Endothelial cell of hepatic sinusoid (primary cell): ENCODE measurements at regions not wholly inside any gene's neighbourhood (a gene's known extent, or its start where the extent isn't known, plus 50 kb on each side); places are given as distances from the start of the nearest gene placed in this dataset.
"Not testable (repeated sequence)": the region's sequence is repeated elsewhere in the genome, so short reads cannot be mapped to it uniquely, and the experiment has no call there.

ENCODE experiments used
- in situ Hi-C: cut with HindIII; loops from 2 replicates; pipeline ENCODE4 v1.10.0; 2017; ENCODE audit warnings: low sequenced_read_pairs

DNA sequence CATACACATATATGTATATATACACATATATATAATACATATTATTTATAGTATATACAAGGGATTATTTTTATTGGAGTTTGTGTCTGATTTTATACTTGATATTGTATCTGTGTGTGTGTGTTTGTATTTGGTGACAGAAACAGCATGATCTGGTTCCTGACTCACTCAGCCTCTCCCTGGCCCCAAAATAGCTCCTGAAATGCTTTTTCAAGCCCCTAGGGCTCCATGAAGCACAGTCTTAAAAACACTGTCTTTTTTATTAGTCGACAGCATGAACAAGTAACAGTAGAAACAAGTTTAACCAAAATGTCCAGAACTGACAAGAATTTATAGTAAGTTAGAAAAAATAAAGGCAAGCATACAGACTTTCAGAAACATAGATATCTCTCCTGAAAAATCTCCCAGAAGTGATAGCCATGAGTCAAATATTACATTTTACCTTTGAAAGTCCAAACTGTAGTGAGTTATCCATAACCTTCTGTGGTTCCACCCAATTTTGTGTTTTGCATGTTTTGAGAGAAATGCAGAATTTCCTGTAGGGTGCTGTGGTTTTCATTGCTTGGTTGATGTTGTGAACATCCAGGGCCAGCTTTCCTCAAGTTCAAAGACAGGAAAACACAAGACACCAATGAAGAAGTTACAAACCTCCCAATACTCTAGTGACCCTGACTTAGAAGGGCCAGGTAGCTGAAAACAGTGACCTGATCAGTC, 98.5 kb upstream of the CCDC80 start:
- in situ Hi-C loops = loop anchor here (25.0 kb wide), 1 partner anchor 248 kb away; the partner anchor contains the start of genes CD200R1 and GTPBP8

DNA sequence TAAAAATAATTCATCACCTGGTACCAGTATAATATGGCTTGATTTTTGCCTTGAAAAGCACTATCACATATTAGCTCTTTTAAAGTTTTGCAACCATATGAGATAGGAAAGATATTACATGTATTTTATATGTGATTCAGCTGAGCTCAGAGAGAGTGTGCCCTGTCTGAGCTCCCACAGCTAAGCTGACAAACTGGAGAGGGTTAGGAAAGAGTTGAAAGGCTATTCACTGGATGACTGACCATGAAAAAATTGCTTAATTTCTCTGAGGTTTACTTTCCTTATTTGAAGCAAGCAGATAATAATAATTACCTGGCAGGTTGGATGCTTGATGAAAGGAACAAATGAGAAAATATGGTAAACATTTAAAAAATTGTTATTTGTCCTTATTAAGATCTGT, 97.4 kb upstream of the CCDC80 start:
- in situ Hi-C loops = loop anchor here (25.0 kb wide), 1 partner anchor 249 kb away; the partner anchor contains the start of genes CD200R1 and GTPBP8

DNA sequence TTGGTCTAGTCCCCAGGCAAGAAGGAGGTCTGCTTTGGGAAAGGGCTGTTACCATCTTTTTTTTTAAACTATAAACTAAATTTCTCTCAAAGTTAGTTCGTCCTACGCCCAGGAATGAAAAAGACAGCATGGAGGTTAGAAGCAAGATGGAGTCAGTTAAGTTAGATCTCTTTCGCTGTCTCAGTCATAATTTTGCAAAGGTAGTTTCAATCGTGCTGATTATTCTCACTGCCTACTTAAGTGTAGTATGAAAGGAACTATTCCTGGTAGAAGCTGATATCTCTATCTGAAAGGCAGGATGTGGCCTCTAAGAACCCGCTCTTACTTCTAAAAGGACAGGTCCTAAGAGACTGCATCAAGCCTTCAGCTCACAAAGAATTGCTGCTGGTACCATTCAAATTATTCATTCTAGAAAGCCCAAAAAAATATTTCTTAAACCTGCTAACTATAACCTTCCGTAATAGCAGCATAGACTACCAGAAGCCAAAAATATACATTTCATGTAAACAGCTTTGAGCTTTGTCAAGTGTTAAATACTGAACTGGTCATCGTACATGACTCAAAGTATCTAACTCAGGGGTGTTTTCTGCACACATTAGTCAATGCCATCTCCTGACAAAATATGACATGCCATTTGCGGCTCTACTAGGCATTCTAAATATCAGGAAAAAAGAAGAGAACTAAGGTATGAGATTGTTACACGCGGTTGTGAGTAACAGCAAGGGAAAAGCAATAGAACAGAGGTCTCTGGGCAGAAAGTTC, 96.0 kb upstream of the CCDC80 start:
- in situ Hi-C loops = loop anchor here (25.0 kb wide), 1 partner anchor 250 kb away; the partner anchor contains the start of genes CD200R1 and GTPBP8

DNA sequence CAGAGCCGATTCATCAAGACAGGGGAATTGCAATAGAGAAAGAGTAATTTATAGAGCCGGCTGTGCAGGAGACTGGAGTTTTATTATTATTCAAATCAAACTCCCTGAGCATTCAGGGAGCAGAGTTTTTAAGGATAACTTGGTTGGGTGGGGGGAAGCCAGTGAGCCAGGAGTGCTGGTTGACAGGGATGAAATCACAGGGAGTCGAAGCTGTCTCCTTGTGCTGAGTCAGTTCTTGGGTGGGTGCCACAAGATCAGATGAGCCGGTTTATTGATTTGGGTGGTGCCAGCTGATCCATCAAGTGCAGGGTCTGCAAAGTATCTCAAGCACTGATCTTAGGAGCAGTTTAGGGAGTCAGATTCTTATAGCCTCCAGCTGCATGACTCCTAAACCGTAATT, 95.4 kb upstream of the CCDC80 start:
- in situ Hi-C loops = loop anchor here (25.0 kb wide), 1 partner anchor 251 kb away; the partner anchor contains the start of genes CD200R1 and GTPBP8

DNA sequence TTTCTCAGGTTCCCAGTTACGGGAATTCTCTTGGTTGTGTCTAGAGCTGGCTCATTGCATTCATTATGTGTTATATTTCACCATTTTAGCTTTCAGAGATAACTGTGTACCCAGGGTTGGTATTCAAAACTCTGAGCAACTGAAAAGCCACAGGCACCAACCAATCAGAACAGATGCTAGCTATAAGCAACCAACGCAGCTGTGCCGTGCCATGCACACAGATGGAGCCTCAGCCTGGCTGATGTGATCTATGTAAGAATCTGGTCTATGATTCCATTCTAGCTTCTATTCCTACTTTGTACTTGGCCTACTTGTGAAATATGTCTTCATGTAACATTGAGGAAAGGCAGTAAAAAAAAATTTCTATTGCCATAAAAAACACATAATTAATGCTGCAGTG, 95.0 kb upstream of the CCDC80 start:
- in situ Hi-C loops = loop anchor here (25.0 kb wide), 1 partner anchor 251 kb away; the partner anchor contains the start of genes CD200R1 and GTPBP8

DNA sequence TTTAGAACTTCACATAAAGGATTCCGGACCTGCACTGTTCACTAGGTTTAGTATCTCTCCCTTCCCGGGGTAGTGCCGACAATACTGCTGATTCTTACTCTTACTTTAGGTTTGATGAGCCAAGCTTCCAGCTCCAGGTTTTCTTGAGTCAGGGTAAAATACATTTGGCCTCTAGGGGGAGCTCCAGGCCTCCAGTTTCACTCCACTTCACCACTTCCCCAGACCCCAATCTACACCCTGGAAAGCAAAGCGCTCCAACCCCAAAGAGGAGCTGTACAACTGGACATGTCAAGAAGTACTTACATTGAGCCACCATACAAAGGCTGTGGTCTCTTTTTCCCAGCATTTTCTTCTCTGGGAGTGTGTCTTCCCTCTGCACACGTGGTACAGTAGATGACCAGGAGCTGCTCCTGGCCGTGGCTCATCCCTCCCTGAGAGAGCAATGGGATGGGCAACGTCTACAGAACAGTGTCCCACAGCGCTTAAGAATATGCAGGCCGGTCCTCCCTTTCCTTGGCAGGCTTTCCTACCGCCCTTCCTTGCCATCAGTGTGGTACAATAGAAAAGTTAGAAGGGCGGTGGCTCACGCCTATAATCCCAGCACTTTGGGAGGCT, 93.9 kb upstream of the CCDC80 start:
- in situ Hi-C loops = loop anchor here (25.0 kb wide), 1 partner anchor 252 kb away; the partner anchor contains the start of genes CD200R1 and GTPBP8

DNA sequence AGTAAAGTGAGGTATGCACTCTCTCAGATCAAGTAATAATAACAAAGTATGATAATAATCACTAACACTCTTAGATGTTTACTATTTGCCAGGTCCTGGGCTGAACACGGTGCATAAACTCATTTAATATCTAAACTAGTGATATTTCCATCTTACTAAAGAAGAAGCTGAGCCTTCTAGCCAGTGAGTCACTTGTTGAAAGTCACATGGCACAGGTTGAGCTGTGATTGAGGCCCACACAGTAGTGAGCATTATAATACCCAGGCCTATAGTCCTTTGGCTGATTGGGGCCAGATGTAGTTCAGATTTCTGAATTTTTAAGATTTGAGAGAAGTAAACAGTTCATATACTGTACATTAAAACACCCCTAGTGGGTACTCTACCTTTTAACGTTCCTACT, 93.2 kb upstream of the CCDC80 start:
- in situ Hi-C loops = loop anchor here (25.0 kb wide), 1 partner anchor 253 kb away; the partner anchor contains the start of genes CD200R1 and GTPBP8

DNA sequence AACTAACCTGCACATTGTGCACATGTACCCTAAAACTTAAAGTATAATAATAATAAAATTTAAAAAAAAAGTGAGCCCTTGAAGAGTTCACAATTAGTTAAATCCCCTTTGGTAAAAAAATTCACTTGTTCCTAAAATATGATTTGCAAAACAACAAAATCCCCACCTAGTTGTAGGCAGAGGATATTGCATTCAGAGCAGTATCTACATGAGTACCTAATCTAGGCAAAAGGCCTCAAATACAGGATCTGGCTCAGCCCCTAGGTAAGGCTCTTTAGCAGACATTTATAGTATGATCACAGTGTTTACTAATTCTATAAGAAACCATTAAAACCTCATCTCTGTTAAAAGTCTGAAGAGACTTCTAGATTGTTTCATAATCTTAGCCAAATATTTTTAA, 89.3 kb upstream of the CCDC80 start:
- in situ Hi-C loops = loop anchor here (25.0 kb wide), 1 partner anchor 257 kb away; the partner anchor contains the start of genes CD200R1 and GTPBP8

DNA sequence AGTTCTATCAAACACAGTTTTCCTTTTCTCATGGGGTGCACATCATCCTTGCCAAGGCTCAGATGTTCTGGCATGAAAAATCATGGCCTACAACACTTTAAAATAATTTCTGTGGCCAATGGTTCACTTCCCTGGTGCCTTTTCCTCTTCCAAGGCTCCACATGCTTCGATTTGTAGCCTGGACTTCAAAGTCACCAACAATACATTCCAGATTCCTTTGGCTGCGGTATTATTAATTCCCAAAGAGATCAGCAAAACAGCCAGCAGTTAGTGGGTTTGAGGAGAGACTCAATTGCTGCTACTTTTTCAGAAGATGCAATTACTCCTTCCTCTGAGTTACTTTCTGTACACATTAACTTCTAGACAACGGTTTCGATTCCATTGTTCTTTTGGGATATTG, 80.3 kb upstream of the CCDC80 start:
- in situ Hi-C loops = no loop called here

DNA sequence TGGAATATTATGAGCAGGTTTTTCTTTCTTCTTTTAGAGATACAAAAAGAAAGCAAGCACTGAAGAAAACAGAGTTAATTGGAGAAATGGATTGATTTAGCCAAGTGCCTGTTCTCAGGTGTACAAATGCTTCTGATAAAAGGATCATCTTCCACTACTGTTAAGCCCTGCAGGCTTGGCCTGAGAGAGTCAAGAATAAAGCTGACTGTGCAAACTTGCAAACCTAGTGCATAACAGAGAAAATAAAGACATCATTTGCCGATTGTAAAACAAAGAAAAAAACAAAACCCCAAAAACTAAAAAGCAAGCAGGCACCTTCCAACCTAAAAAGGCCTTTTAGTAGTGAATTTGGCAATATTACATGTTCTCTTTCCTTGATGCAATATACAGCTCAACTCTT, 78.0 kb upstream of the CCDC80 start:
- in situ Hi-C loops = no loop called here

DNA sequence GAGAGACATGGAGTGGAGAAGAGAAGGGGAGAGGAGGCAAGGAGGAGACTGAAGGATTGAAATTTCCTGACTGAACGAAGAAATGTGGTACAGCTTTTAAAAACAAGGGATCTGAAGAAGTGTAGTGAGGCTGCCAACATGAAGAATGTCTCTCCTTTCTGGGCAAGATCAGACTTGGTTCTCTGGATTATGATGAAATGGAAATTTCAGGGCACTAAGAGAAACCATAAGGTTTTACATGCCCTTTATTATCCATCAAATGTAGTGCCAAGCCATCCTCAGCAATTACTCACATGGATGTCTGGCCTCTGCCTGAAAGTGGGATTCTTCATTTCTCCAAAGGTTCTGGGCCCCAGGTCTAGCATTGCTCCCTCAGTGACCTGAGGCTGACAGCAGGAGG, 77.6 kb upstream of the CCDC80 start:
- in situ Hi-C loops = no loop called here

DNA sequence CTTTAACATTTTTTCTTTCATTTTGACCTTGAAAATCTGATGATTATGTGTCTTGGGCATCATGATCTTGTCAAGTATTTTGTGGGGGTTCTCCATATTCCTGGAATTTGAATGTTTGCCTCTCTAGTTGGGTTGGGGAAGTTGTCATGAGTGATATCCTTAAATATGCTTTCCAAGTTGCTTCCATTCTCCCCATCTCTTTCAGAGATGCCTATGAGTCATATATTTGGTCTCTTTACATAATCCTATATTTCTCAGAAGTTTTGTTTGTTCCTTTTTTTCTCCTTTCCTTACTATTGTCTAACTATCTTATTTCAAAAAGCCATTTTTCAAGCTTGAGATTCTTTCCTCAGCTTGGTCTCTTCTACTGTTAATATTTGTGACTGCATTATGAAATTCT, 69.0 kb upstream of the CCDC80 start:
- in situ Hi-C loops = loop anchor here (5.0 kb wide), 1 partner anchor 63 kb away; no protein-coding TSS in a partner anchor

DNA sequence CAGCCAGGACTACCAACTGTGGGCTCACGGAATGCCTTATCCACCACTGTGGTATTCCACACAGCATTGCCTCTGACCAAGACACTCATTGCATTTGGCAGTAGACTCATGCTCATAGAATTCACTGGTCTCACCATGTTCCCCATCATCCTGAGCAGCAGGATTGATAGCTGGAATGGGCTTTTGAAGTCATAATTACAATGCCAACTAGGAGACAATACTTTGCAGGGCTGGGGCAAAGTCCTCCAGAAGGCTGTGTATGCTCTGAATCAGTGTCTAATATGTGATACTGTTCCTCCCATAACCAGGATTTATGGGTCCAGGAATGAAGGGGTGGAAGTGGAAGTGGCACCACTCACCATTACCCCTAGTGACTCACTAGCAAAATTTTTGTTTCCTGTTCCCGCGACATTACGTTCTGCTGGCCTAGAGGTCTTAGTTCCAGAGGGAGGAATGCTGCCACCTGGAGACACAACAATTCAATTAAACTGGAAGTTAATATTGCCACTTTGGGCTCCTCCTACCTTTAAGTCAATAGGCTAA, 58.6 kb upstream of the CCDC80 start:
- in situ Hi-C loops = no loop called here

DNA sequence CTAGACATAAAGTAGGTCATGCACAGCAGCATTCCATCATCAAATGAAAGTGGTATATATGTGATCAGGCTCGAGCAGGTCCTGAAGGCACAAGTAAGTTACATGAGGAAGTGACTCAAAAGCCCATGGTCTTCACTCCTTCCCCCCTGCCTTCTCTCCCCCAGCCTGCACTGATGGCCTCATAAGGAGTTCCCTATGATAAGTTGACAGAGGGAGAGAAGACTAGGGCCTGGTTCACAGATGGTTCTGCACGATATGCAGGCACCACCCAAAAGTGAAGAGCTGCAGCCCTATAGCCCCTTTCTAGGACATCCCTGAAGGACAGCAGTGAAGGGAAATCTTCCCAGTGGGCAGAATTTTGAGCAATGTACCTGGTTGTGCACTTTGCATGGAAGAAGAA, 57.5 kb upstream of the CCDC80 start:
- in situ Hi-C loops = not testable (repeated sequence)

DNA sequence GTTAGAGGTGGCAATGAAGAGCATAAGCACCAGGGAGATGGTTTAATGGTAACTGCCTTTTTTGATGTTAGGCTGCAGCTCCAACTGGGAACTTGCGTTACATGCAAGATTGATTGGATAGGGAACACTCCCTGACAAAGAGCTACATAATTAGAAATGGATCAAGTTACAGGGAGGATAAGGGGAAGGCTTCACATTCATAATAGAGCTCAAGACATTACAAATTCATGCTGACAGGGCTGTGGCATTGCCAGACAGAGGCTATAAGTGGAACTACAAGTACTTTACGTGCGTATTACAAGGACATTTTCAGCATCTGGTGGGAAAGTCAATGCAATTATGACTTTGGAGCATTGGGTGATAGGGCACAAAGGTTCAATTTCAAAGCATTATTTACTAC, 55.3 kb upstream of the CCDC80 start:
- in situ Hi-C loops = not testable (repeated sequence)

DNA sequence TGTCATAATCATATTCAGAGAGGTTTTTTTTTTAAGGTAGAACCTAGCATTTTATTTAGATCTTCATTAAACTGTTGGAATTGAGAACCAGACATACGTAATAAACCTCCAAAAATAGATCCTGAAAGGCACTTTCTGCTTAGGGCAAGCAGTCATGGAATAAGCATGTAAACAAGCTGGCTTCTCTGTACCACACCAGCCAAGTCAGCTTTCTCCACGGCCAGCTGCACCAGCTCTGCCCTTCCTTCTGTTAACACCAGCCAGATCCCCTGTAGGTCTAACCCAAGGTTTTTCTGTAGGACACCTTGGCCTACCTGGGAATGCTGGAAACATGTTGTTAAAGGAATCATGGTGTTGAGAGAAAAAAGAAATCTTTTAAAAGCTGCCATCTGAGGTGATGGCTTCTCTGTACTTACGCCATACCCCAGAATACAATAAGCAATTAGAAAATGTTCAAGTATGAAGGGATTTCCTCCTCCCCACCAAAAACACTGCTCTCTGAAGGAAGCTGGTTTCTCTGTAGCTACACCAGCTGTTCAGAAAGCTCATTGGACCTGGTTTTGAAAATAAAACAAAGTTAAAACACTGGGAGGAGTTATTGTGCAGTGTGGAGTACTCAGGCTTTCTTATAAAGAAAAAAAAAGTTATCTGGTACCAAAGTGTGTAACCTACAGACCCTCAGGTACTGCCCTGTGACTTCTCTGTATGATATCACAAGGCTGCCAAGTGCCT, 54.6 kb upstream of the CCDC80 start:
- in situ Hi-C loops = not testable (repeated sequence)

DNA sequence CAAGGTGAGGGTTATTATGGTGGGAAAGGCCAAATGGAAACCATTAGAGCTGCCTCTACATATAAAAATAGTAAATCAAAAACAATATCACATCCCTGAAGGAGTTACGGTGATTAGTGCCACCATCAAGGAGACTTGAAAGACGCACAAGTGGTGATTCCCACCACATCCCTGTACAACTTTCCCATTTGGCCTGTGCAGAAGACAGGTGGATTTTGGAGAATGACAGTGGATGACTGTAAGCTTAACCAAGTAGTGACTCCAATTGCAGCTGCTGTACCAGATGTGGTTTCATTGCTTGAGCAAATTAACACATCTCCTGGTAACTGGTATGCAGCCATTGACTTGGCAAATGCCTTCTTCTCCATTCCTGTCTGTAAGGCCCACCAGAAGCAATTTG, 54.0 kb upstream of the CCDC80 start:
- in situ Hi-C loops = not testable (repeated sequence)

DNA sequence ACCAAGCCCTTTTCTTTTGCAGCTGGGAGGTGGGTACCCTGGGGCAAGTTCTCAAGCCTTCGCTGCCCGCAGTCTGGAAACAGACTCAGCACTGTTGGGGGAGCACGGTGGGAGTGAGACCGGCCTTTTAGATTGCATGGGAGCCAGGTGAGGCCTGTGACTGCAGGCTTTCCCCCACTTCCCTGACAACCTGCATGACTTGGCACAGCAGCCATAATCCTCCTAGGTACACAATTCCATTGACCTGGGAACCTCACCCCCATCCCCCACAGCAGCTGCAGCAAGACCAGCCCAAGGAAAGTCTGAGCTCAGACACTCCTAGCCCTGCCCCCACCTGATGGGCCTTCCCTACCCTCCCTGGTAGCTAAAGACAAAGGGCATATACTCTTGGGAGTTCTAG, 52.2 kb upstream of the CCDC80 start:
- in situ Hi-C loops = no loop called here
